C4-2B (cell line): ENCODE measurements at regions not wholly inside any gene's neighbourhood (a gene's known extent, or its start where the extent isn't known, plus 50 kb on each side); places are given as distances from the start of the nearest gene placed in this dataset.

Source experiments
- H3K27ac ChIP-seq: fragments of 450-650 bp; 2 replicates; pipeline ENCODE4 v1.5.1; 2017
- CTCF ChIP-seq: fragments of 450-650 bp; conservative IDR thresholded peaks from 2 replicates; pipeline ENCODE4 v1.5.1; 2017; ENCODE audit warnings: mild to moderate bottlenecking
- ZFX ChIP-seq: fragments of 450-650 bp; IDR thresholded peaks from 2 replicates; pipeline ENCODE4 v1.6.1; 2017

DNA sequence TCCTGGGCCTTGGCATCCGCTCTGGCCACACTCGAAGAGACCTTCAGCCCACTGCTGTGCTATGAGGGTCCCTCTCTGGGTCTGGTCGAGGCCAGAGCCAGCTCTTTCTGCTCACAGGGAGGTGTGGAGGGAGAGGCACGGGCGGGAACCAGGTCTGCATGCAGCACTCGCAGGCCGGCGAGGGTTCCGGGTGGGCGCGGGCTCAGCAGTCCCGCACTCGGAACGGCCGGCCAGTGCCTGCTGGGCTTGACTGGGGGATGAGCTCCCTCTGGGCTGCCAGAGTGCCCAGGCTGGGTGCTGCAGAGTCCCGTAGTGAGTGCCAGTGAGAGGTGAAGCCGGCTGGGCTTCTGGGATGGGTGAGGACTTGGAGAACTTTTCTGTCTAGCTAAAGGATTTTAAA lies 882.7 kb downstream of the XPNPEP1 start:
- no peak overlapping the region for H3K27ac ChIP-seq
- TF ChIP-seq CTCF (no peak), ZFX (no peak)

- no peak for TF ChIP-seq CTCF
- no peak for TF ChIP-seq ZFX
- H3K27ac ChIP-seq = no peak overlapping the region
These were observed 885.3 kb downstream of the XPNPEP1 start for GRCh38 chr10:109037978-109038377.

GRCh38 chr10:109030581-109031210 lies 892.6 kb downstream of the XPNPEP1 start:
- TF ChIP-seq ZFX (no peak), CTCF (no peak)
- no peak overlapping the region for H3K27ac ChIP-seq

DNA sequence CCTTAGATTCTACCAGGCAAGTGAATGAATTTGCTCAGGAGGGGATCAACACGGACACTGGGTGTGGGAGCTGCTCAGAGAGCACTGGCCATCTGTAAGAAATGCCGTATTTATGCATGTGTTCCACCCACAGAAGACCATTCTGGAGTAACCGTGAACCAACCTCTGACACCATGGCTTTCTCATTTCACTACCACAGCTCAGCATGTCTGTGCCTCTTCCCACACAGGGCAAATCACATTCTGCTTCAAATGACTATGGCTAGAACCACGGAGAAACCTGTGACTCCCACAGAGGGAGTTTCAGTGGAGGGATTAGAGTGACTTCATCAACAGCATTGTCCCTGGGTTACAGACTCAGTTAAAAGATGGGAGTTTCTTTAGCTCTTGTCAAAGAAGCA lies 893.4 kb downstream of the XPNPEP1 start:
- TF ChIP-seq ZFX (no peak), CTCF (no peak)
- H3K27ac ChIP-seq = no peak overlapping the region

GRCh38 chr10:109027534-109028185 lies 895.7 kb downstream of the XPNPEP1 start:
- H3K27ac ChIP-seq = no peak overlapping the region
- TF ChIP-seq CTCF (no peak), ZFX (no peak)

DNA sequence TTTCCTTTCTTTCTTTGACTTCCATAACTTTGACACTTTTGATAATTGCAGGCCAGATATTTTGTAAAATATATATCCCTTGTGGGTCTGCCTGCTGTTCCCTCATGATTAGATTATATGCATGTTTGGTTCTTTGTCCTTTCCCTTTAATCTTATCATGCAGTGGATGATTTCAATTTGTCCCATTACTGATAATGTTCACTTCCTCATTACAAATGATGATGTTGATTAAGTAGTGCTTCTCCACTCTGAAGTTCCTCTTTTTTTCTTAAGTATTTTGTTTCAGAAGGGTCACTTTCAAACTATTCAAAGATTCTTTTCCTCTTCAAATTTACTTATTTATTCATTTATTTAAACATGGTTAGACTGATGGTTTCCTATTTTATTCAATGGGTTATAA lies 898.1 kb downstream of the XPNPEP1 start:
- no peak for TF ChIP-seq ZFX
- no peak for TF ChIP-seq CTCF
- no peak overlapping the region for H3K27ac ChIP-seq

GRCh38 chr10:109022417-109023049 lies 900.8 kb downstream of the XPNPEP1 start:
- no peak overlapping the region for H3K27ac ChIP-seq
- no peak for TF ChIP-seq CTCF
- no peak for TF ChIP-seq ZFX
